A172 (cell line): ENCODE measurements at regions not wholly inside any gene's neighbourhood (a gene's known extent, or its start where the extent isn't known, plus 50 kb on each side); places are given as distances from the start of the nearest gene placed in this dataset.
"Not testable (repeated sequence)": the region's sequence is repeated elsewhere in the genome, so short reads cannot be mapped to it uniquely, and the experiment has no call there.

Experiments used
- DNase-seq: peaks from one replicate; pipeline ENCODE4 v3.0.0-alpha.2; 2015; ENCODE audit warnings: low spot score

DNA sequence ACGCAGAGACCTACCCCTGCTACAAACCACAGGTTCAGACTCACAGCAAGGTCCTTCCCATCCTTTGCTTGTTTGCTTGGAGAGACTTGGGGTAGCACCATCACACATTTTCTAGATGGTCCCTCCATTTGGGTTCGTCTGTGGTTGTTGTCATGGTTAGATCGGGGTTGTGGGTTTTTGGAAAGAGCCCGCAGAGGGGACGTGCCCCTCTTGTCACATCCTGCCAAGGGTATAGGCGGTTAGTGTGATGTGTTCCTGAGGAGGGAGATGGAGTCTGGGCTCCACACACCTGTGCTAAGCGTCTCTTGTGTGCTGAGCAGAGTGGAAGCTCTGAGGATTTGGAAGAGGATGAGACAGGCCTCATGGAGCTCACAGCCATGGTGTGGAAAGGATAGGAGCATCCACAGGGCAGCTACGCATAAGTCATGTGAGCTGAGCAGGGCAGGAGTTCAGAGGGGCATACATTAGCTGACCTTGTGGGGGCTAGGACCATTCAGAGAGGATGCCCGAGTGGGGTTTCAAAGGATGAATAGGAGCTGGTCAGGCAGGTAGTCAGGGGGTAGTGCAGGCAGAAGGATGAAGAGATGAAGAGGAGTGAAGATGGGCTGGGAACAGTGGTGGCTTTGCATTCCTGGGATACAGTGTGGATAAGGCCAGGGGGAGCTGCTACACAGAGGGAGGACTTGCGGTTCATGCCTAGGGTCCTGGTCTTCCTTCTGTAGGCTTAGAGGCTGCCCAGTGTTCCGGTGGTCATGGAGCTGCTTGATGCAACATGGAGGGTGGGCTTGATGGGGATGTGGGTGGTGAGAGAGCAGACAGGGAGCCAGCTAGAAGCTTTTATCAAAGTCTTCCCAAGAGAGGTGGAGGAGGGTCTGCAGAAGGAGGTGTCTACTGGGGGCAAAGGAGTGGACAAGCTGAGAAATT lies 62.9 kb downstream of the ACKR3 start:
- DNase-seq, result no peak

DNA sequence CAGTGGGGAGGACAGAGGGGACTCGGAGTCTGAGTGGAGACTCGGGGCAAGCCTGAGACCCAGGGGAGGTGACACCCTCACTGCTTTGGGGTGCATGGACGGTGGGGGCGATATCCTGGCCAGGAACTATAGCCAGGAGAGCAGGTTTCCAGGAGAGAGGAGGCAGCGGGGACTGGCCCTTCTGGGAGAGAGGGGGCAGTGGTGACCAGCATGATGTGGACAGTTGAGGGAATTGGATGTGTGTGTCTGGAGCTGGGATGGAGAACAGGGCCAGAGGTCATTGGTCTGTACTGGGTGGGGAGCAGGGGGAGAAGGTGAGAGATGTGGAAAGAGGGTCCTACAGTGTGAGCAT lies 63.6 kb downstream of the ACKR3 start:
- DNase-seq, result no peak

DNA sequence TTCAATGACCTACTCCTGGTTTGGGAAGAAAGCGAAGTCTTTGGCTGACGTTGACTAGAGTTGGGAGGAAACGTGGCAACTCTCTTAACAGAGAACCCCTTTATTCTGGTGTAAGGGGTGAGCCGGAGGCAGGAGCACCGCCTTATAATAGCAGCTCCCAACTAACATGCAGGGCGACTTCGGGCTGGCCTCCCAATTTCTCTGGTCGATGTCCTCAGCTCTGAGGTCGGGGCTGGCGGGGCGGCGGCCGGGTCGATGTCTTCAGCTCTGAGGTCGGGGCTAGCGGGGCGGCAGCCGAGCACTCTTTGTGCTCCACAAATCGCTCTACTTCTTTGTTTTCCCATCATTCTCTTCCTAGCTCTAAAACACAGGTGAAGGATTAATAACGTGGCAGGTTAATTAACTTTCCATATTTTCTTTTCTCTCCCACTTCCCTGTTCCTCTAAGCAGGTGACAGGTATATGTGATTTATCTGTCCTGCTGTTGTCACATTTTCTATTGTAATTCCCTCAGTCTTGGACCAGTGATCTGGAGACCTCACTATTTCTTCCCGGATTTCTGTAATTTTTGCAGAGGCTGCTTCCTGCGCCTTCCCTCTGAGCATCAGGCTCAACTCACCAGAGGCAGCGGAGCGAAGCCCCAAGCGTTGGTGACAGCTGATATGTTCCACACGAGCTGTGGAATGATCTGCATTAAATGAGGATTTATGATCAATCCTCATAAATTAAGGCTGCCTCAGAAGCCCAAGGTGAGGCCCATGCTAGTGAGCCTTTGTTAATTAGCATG lies 64.3 kb downstream of the ACKR3 start:
- no peak for DNase-seq

DNA sequence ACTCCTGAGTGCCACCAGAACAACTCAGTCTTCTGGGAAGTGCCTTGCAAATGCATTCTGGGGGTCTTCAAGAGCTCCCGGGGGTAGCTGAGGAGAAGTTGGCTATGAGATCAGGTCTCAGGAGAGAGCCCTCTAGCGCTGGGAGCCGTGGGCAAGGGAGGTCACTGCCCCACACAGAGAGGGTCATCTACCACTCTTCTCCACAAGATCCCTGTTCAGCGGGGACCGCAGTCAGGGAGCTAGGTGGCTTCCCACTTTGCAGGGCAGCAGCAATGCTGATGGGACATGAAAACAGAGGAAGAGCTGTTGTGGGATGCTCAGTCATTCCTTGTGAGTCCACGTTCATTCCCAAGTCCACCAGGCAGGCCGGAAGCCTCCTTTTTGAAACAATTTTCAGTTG lies 66.6 kb downstream of the ACKR3 start:
- DNase-seq, result no peak

DNA sequence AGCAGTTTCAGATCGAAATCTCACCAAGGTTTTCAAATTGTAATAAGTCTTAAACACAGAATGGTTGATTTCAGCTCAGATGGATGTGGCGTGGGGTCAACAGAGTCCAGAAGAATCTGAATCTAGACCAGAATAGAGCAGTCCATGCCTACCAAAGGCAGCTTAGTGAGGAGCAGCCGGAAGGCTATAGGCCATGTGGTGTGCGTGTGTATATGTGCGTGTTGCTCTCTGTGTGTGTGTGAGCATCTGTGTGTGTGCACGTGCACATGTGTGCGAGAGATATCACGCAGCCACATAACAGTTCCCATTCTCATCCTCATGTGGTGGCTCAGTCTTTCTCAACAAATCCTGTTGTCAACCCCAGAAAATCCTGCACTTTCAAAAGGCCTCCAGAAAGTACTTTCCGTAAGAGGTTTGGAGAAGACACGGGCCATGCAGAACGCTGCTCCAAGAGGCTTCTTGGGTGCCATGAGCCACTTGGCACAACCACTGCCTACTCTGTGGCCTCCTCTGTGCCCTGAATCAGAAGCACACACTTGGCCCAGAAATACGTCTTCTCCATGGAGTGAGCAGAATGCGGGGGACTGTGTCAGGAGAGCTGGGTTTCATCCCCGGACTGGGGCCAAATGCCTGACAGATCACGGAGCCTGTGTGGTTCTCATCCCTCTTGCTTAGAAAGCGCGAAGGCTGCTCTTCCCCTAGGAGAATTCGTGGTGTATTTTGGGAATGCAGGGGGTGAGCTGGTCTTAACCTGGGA lies 67.3 kb downstream of the ACKR3 start:
- DNase-seq, result no peak

DNA sequence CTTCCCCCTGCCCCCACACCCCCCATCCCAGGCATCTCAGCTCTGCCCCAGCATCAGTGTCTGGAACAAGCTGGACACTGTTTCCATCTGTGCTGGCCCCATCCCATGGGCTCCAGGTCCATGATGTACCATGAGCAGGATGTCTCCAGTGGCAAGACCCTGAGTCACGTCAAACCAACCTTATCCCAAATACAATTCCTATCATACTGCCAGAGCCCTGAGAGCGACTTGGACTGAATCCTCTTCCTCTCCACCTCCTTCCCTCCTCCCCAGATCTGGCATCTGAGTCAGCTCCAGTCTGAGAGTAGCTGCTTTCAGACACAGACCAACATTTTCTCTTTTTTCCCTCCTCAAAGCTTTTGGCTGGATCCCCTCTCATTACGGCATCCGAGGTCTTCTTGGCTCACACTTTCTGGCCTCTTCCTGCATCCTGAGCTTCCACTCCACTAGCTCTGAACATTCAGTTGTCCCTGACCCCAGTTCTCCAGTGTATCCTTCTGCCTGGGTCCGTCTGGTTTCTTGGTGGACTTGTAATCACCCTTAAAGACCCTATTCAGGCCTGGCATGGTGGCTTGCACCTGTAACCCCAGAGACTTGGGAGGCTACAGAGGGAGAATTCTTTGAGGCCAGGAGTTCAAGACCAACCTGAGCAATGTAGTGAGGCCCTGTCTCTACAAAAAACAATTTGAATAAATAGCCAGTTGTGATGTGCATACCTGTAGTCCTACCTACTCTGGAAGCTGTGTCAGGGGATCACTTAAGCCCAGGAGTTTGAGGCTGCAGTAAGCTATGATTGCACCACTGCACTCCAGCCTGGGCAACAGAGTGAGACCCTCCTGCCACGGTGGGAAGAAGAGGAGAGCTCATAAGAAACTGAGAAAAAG lies 68.3 kb downstream of the ACKR3 start:
- DNase-seq, result no peak

DNA sequence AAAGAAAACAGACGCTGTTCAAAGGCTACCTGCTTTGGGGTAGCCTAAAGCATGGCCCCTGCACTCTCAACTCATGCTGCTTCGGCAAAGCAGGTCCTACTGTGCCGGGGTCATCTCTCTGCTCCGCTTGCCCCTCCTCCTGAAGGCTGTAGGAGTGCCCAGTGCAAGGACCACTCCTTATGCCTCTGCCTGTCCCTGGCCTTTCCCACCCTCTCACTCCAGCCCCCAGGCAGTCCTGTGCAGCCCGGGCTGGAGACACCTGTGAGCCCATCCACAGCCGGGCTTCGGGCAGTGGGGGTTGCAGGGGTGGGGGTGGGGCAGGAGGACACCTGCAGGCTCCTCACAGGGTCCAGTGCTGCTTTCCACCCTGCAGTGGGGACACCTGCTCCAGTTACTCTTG lies 69.1 kb downstream of the ACKR3 start:
- no peak for DNase-seq

DNA sequence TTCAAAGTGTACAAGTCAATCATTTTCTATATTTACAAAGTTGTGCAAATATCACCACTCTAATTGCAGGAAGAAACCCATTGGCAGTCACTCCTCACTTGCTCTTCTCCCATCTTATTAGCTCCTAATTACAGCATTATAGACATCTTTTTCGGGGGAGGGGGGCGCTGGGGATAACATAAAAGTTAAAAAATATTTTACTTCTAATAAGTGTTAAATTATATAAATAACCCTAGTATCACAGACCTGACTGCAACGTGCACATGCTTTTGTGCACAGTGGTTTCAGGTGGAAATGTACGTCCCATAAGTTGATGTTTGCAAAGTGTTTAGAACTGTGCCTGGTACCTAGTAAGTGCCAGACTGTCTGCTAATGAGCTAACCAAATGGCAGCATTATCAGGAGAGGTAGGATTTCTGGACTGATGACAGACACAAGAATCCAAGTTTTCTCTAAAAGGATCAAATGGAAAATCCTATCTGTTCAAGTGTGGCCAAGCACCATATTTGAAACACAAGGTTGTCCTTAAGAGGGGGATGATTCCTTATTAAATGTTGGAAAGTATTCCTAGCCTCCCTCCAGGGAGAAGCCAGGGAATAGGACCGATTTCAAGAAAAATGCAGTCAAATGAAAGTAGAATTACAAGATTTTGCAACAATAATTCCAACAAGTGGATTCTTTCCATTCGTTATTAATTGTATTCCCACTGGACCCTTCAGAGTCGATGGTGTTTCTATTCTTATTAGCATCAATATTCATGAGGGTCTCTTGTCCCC lies 70.0 kb downstream of the ACKR3 start:
- no peak for DNase-seq

DNA sequence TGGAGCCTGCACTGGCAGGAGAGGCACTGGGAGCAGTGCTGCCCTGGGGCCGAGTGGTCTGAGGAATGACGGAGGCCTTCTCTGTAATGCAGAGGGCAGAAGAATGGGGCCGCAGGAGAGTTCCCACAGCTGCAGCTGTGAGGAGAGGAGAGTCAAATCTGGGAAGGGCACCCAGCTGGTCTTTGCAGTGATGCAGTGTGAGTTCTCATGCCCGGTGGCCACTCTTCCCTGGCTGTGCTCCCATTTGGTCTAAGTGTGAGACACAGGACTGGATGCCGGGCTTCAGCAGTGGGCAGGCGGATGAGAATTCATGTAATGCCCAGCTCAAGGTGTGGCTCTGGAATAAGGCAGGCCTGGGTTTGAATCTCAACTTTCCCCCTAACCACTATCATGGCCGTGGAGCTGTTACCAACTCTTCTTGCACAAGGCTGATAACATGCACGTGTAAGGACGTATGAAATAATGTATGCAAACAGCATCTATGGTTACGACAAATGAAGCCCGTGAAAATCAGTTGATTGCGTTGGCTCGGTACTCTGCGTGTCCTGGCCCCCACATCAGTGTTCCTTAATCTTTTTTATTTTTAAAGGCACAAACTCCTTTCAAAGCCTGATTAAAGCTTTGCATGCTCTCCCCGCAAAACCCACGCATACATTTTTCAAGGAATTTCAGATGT lies 71.6 kb downstream of the ACKR3 start:
- no peak for DNase-seq

DNA sequence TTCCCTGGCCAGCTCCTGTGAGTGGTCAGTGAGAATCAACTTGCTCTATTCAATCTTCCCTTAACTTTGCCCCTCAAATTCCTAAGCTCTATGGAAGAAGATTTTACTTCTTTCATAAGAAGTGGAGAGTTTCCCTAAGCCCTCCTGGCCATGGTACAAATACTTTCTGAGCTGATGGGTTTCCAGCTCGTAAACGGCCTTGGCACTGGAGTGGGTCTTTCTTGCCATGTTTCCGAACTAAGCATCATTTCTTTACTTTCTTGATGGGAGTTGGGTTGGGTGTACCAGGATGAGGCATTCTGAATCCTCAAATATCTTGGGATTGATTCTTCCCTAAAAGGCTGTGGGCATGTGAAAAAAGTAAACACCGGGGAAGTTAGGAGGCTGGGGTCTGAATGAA lies 72.5 kb downstream of the ACKR3 start:
- DNase-seq, result no peak

DNA sequence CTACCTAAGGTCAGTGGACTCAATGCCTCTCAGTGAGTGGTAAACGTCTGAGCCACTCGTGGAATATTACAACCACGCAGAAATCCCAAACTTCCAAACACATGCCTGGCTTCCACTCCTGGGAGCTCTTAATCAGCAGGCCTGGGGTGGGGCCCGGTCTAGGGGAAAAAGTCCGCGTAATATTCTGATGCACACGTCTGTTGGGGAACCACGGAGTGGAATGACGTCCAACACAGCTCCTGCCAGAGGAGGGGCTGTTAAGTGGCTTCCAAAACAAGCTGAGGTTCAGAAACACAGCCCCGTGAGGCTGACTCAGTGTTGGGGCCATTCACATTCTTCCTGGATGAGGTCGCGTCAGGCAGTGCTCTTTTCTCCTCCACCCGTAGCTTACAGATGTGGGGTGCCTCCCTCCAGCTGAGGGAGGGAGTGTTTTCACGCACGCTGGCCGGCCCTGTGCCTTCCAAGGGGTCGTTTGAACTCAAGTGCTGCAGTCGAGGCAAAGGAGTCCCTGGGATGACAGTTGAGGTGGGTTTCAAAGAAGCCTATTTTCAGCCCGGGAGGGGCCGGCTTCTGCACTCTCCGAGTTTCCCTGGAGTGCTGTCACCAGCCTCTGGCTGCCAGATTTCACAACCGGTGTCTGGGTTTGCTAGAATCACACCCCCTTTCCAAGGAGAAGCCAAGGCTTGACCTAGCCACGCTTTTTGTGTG lies 73.1 kb downstream of the ACKR3 start:
- peak; percentile 96 for DNase-seq

DNA sequence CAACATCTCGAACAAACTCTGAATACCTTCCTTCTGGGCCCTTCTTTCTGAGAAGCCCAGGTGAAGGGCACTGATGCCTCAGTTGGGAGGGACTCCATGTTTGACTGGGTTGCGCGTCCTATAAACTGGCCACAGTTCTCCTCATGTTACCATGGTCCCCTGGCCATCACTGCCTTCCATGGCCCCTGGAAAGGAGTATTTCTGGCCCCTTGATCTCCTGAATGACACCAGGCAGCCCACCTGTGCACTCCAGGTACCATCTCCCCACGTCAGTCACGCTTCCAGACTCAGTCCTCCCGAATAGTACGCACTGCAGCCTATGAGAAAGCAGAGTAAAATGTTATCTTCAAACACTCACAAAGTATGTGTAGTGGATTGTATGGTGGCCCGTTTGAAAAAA lies 73.9 kb downstream of the ACKR3 start:
- no peak for DNase-seq

DNA sequence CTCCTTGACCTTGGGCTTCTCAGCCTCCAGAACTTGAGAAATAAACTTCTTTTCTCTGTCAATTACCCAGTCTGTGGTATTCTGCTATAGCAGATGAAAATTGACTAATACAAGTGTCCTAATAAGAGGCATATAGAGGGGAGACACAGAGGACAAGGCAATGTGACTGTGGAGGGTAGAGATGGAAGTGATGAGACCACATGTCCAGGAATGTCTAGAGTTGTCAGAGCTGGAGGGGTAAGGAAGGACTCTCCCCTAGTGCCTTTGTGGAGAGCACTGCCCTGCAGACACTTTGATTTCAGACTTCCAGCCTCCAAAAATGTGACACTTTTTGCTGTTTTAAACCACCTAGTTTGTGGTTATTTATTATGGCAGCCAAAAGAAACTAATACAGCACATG lies 74.4 kb downstream of the ACKR3 start:
- no peak for DNase-seq

DNA sequence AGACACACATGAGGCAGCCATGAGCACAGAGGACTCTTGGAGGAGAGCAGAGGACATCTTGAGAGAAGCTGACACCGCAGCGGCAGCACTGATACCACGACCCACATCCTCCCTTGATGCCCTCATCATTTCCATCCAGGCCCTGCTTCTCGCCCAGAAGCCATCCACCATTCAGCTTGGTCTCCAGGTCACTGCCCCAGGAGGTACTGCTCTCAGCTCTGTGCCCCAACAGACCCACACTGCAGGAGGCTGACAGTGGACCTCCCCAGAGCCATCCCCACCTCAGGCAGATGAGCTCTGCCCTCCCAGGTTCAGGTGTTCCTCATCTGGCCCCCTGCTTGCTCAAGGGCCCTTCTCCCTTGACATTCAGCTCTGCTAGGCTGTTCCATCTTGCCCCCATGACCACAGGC lies 74.9 kb downstream of the ACKR3 start:
- no peak for DNase-seq

DNA sequence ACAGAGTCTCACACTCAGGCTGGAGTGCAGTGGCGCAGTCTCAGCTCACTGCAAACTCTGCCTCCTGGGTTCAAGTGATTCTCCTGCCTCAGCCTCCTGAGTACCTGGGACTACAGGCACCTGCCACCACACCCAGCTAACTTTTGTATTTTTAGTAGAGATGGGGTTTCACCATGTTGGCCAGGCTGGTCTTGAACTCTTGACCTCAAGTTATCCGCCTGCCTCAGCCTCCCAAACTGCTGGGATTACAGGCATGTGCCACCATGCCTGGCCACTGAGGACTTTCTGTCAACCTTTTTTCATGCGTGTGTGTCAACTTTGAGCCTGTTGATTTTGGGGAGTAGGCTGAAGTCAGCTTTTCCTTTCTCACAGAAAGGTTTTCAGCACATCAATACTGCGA lies 75.5 kb downstream of the ACKR3 start:
- DNase-seq, result not testable (repeated sequence)

DNA sequence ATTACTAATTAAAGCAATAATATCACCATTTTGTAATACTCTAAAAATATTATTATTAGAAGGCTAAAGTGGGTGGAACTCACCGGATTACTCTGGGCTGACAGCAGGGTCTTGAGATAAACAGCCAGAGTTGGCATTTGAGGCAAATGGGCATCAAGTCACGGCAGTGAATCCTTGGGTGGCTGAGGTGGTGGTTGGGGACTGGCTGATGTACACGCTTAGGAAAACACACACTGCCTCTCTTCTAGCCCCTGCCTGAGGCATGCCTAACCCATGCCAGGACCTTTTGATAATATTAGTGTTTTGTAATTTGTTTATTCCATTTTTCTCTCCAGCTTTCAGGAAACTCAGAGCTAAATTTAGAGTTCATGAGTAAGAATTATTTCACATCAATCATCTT lies 76.8 kb downstream of the ACKR3 start:
- DNase-seq, result no peak

DNA sequence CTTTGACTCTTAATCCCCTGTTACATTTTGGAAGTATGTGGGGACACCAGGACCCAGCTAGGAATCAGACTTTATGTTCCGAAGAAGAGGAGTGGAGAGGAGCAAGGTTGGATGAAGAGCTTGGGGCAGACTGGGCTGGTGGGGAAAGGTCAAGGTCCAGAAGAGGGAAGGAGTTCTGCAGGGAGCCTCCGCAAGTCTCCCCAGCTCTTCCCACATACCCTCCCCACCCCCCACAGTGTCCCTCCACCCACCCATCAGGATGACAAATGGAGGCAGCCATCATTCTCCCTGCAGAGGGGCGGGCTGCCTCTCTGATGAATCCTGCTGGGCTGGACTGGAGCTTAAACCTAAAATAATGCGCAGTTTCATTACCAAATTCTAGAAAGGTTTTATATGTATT lies 77.2 kb downstream of the ACKR3 start:
- DNase-seq, result no peak

DNA sequence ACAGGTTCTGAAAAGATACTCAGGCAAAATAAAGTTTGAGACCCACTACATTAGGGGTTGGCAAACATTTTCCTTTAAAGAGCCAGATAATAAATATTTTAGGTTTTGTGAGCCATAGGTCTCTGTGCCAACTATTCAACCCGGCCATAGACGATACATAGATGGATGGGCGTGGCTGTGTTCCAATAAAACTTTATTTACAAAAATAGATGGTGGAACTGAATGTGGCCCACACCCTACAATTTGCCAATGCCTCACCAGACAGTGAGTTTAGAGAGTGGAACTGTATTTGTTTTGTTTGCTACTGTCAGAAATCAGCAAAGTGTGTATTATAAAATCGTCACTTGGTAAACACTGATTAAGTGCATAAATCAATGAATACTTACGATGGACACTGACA lies 78.0 kb downstream of the ACKR3 start:
- DNase-seq, result no peak

DNA sequence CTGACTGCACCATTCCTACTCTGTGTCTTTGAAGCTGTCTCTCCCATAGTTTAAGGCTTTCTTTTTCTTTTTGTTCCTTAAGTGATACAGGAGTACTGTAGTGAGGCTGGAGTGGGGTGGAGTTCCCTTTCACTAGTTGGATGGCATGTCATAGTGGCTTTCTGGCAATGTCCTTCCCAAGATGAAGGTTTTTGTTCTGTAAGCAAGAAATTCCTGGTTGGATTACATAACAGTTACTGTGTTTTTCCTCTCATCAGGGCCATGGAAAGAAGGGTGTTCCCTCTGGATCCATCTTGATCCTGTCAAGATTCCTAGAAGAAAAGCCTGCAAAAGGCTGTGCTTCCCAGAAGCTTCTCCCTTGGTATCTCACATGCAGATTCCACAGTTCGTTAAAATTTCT lies 84.2 kb downstream of the ACKR3 start:
- DNase-seq, result no peak
